DND-41 (cell line): ENCODE measurements at regions not wholly inside any gene's neighbourhood (a gene's known extent, or its start where the extent isn't known, plus 50 kb on each side); places are given as distances from the start of the nearest gene placed in this dataset.

Experiments
- ATAC-seq: fragments of 200-7000 bp; cut with Tn5 transposase; 3 replicates; pipeline ENCODE4 v1.9.1; 2021; ENCODE audit warnings: low read depth; ENCODE audit not compliant: insufficient read depth
- DNase-seq: peaks from one replicate; pipeline ENCODE4 v3.0.0-alpha.2; 2020
- H2AFZ ChIP-seq: 2 replicates; pipeline ENCODE4 v1.6.0; 2012; ENCODE audit warnings: low read depth, low read length
- H3K27ac ChIP-seq: 2 replicates; pipeline ENCODE4 v1.5.1; 2012; ENCODE audit warnings: low read length, inconsistent platforms
- H3K27me3 ChIP-seq: fragments of 200-600 bp; sonication (generic); 2 replicates; pipeline ENCODE4 v1.6.0; 2012; ENCODE audit warnings: low read length, mild to moderate bottlenecking, inconsistent platforms; ENCODE audit not compliant: insufficient read depth, poor library complexity
- H3K36me3 ChIP-seq: 2 replicates; pipeline ENCODE4 v1.5.1; 2012; ENCODE audit warnings: low read length, inconsistent platforms; ENCODE audit not compliant: insufficient read depth
- H3K4me1 ChIP-seq: 2 replicates; pipeline ENCODE4 v1.5.1; 2012; ENCODE audit warnings: mild to moderate bottlenecking, low read length; ENCODE audit not compliant: insufficient read depth
- H3K4me2 ChIP-seq: 2 replicates; pipeline ENCODE4 v1.6.0; 2012; ENCODE audit warnings: mild to moderate bottlenecking, moderate library complexity, low read length, inconsistent platforms; ENCODE audit not compliant: insufficient read depth
- H3K4me3 ChIP-seq, 2 experiments: fragments of 200-600 bp in 1 of 2; shearing (Covaris generic) in 1 of 2; 2 replicates each; pipeline ENCODE4 v1.5.1; 2012 to 2016; ENCODE audit warnings: inconsistent platforms in 2 of 2, low read length in 2 of 2, mild to moderate bottlenecking in 2 of 2, low read depth in 1 of 2, moderate library complexity in 1 of 2
- H3K79me2 ChIP-seq: 2 replicates; pipeline ENCODE4 v1.6.0; 2012; ENCODE audit warnings: low read length, inconsistent platforms; ENCODE audit not compliant: insufficient read depth
- H3K9ac ChIP-seq: 2 replicates; pipeline ENCODE4 v1.6.0; 2012; ENCODE audit warnings: low read depth, mild to moderate bottlenecking, inconsistent platforms, low read length, moderate library complexity
- H3K9me3 ChIP-seq: 2 replicates; pipeline ENCODE4 v1.5.1; 2012; ENCODE audit warnings: low read length, moderate library complexity, mild to moderate bottlenecking, inconsistent platforms; ENCODE audit not compliant: insufficient read depth, severe bottlenecking
- H4K20me1 ChIP-seq: 2 replicates; pipeline ENCODE4 v1.6.0; 2012; ENCODE audit warnings: low read length; ENCODE audit not compliant: insufficient read depth
- EZH2 ChIP-seq: IDR thresholded peaks from 3 replicates; pipeline ENCODE4 v1.6.1; 2012; ENCODE audit warnings: borderline replicate concordance, low read depth, mild to moderate bottlenecking, moderate library complexity, low read length, inconsistent platforms; ENCODE audit not compliant: severe bottlenecking
- TF ChIP-seq, protein P1 (sequence below): IDR thresholded peaks from 2 replicates; pipeline ENCODE4 v1.5.1; 2012; ENCODE audit warnings: borderline replicate concordance, low read length, moderate library complexity, mild to moderate bottlenecking; ENCODE audit not compliant: poor library complexity, severe bottlenecking; ENCODE audit errors: extremely low read depth

DNA sequence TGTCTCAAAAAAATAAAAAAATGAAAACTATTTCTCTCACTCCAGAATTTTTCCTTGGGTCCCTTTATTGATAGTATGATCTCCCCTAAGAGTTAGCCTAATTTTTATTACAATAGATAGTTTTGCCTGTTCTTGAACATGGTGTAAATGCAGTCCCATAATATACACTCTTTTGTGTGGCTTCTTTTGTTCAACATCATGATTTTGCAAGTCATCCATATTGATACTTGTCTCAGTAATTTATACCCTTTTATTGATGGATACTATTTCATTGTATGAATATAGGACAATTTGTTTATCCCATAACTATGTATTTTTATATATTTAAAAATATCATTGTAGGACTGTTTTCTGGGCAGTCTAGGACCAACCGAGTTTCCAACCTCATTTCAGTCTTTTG is 207.0 kb downstream of the UTP18 start:
- Histone ChIP-seq H3K4me1 (no peaks in the 10 kb centered on the region), H3K4me2 (no peak overlapping the region), H3K9ac (no peak overlapping the region), H3K9me3 (no peaks in the 10 kb centered on the region), H3K27me3 (no peaks in the 10 kb centered on the region), H3K36me3 (no peaks in the 10 kb centered on the region), H3K4me3 (no peak overlapping the region), H4K20me1 (no peaks in the 10 kb centered on the region), H3K27ac (no peak overlapping the region), H3K79me2 (no peaks in the 10 kb centered on the region), H2AFZ (no peak overlapping the region)
- no peak for DNase-seq
- TF ChIP-seq, protein P1, sequence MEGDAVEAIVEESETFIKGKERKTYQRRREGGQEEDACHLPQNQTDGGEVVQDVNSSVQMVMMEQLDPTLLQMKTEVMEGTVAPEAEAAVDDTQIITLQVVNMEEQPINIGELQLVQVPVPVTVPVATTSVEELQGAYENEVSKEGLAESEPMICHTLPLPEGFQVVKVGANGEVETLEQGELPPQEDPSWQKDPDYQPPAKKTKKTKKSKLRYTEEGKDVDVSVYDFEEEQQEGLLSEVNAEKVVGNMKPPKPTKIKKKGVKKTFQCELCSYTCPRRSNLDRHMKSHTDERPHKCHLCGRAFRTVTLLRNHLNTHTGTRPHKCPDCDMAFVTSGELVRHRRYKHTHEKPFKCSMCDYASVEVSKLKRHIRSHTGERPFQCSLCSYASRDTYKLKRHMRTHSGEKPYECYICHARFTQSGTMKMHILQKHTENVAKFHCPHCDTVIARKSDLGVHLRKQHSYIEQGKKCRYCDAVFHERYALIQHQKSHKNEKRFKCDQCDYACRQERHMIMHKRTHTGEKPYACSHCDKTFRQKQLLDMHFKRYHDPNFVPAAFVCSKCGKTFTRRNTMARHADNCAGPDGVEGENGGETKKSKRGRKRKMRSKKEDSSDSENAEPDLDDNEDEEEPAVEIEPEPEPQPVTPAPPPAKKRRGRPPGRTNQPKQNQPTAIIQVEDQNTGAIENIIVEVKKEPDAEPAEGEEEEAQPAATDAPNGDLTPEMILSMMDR: no peak
- no peak for TF ChIP-seq EZH2
- ATAC-seq: no peak

DNA sequence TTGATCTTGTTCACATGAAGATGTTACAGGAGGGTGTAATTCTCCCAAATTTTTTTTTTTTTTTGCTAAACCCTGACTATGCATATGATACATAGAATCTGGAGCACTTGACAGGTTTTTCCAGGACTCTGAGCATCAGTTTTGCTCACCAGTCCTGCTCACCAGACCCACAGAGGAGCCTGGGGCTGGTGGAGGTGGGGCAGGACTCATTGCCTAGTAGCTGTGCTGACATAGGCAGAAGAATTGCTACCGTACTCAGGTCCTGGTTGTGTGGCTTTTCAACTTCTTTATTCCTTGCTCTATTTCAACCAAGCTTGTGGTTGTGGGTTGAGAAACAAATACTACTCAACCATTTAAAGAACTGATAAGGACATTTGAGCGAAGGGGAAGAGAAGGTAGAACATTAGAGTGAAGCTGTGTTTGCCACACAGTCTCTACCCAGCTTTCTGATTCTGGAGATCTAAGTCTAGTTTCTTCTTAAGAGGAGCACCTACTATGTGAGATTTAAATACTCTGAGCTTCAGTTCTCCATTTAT is 212.4 kb downstream of the UTP18 start:
- Histone ChIP-seq H3K9ac (no peak overlapping the region), H3K4me2 (no peak overlapping the region), H3K36me3 (no peaks in the 10 kb centered on the region), H3K4me3 (no peak overlapping the region), H3K9me3 (no peaks in the 10 kb centered on the region), H3K27me3 (peaks cover 4% of the 10 kb centered on the region), H4K20me1 (no peaks in the 10 kb centered on the region), H2AFZ (no peak overlapping the region), H3K27ac (no peak overlapping the region), H3K4me1 (no peaks in the 10 kb centered on the region), H3K79me2 (no peaks in the 10 kb centered on the region)
- TF ChIP-seq EZH2: no peak
- TF ChIP-seq, protein P1: no peak
- ATAC-seq (no peak), DNase-seq (no peak)

DNA sequence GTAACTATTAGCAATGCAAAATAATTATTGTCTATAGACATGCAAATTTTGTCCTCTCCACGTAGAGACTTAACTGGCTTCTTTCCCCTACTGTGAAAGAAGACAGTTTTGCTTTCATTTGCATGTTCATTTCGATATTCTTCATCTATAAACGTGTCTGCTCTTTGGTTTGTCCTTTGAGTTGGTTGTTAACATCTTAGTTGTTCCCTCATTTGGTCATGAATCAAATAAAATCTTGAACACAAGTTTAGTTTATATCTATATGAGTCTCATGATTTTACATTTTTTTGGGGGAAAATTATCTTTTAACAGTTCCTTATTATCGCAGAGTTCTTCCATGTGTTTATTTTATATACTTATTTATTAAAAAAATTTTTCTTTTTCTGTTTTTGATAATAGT is 214.4 kb downstream of the UTP18 start:
- Histone ChIP-seq H3K9ac (no peak overlapping the region), H3K27ac (no peak overlapping the region), H3K27me3 (peaks cover 4% of the 10 kb centered on the region), H3K9me3 (no peaks in the 10 kb centered on the region), H3K4me2 (no peak overlapping the region), H3K36me3 (no peaks in the 10 kb centered on the region), H2AFZ (no peak overlapping the region), H4K20me1 (no peaks in the 10 kb centered on the region), H3K79me2 (no peaks in the 10 kb centered on the region), H3K4me3 (no peak overlapping the region), H3K4me1 (no peaks in the 10 kb centered on the region)
- no peak for TF ChIP-seq EZH2
- TF ChIP-seq, protein P1: no peak
- DNase-seq (no peak), ATAC-seq (no peak)

DNA sequence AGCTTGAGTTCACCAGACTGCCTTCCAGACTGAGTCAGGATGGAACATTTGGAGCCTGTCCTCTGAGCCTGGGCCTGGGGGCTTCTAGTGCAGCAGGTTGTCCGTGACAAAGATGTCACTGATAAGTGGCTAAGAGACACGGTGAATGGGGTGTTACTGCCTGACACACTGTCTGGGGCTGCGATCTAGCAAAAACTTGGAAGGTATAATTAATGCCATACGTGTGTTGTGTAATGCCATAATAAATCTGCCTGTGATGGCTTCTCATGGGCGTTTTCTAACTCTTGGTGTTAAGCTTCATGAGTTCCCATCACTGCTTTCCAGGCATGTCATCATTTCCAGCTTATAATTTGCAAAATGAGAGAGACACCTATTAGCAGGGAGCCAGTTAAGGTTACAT is 215.4 kb downstream of the UTP18 start:
- H3K79me2 ChIP-seq: no peaks in the 10 kb centered on the region
- no peak overlapping the region for H3K4me3 ChIP-seq
- no peaks in the 10 kb centered on the region for H3K9me3 ChIP-seq
- H4K20me1 ChIP-seq: no peaks in the 10 kb centered on the region
- H3K27me3 ChIP-seq: peaks cover 4% of the 10 kb centered on the region
- no peaks in the 10 kb centered on the region for H3K4me1 ChIP-seq
- no peak overlapping the region for H2AFZ ChIP-seq
- ATAC-seq (no peak), DNase-seq (no peak)
- no peak overlapping the region for H3K27ac ChIP-seq
- no peaks in the 10 kb centered on the region for H3K36me3 ChIP-seq
- no peak overlapping the region for H3K4me2 ChIP-seq
- H3K9ac ChIP-seq: no peak overlapping the region
- TF ChIP-seq, protein P1: no peak
- TF ChIP-seq EZH2: no peak
